H1 (cell line): ENCODE measurements at regions not wholly inside any gene's neighbourhood (a gene's known extent, or its start where the extent isn't known, plus 50 kb on each side); places are given as distances from the start of the nearest gene placed in this dataset.

Experiments used
- CTCF ChIA-PET: fragments of 300-600 bp; sonication (Branson Sonifier 250); formaldehyde crosslinking; loops from one replicate; lab custom pipeline; 2021; ENCODE audit not compliant: partially characterized antibody; lab: Charles Lee
- POLR2A ChIA-PET: fragments of 300-600 bp; sonication (Branson Sonifier 250); formaldehyde crosslinking; loops from one replicate; lab custom pipeline; 2021; ENCODE audit warnings: inconsistent platforms; ENCODE audit not compliant: partially characterized antibody; lab: Charles Lee
- DNase-seq, 2 experiments: peaks; one replicate each; pipeline versions ENCODE4 v3.0.0 to v3.0.0-alpha.2; 2010 to 2022; ENCODE audit warnings: low spot score in 2 of 2, low read depth in 1 of 2, mixed read lengths in 1 of 2
- FAIRE-seq: peaks from 2 replicates; lab custom pipeline; 2011; peaks lifted over from hg19 to GRCh38; lab: Jason Lieb, UNC
- H2AFZ ChIP-seq: 2 replicates; pipeline ENCODE4 v1.8.1; 2012; ENCODE audit warnings: low read length, inconsistent platforms
- H2AK5ac ChIP-seq: 2 replicates; pipeline ENCODE4 v1.6.1; 2013; ENCODE audit warnings: low read depth, low read length
- H2BK120ac ChIP-seq: replicated peaks from 2 replicates; pipeline ENCODE3; 2013; ENCODE audit warnings: low read depth, low read length, inconsistent platforms
- H2BK12ac ChIP-seq: 2 replicates; pipeline ENCODE4 v1.6.1; 2013; ENCODE audit warnings: low read depth, low read length
- H2BK15ac ChIP-seq: 2 replicates; pipeline ENCODE4 v1.6.1; 2013; ENCODE audit warnings: low read length
- H2BK20ac ChIP-seq: 2 replicates; pipeline ENCODE4 v1.6.1; 2013; ENCODE audit warnings: low read length
- H2BK5ac ChIP-seq: 2 replicates; pipeline ENCODE4 v1.6.1; 2013; ENCODE audit warnings: low read depth, low read length
- H3K14ac ChIP-seq: 2 replicates; pipeline ENCODE4 v1.6.1; 2013; ENCODE audit warnings: inconsistent platforms; ENCODE audit not compliant: insufficient read length
- H3K18ac ChIP-seq: 2 replicates; pipeline ENCODE4 v1.6.1; 2013; ENCODE audit warnings: low read length; ENCODE audit errors: extremely low read depth
- H3K23ac ChIP-seq: 2 replicates; pipeline ENCODE4 v1.6.1; 2013; ENCODE audit warnings: inconsistent platforms; ENCODE audit not compliant: insufficient read length
- H3K23me2 ChIP-seq: 2 replicates; pipeline ENCODE4 v1.6.1; 2013; ENCODE audit warnings: low read depth, low read length
- H3K27ac ChIP-seq: 2 replicates; pipeline ENCODE4 v1.6.1; 2011; ENCODE audit warnings: low read depth, low read length, inconsistent platforms
- H3K27me3 ChIP-seq, 4 experiments: replicated peaks in 1 of 4; 1 replicate in 1 of 4; 2 replicates in 3 of 4; pipeline versions ENCODE4 v1.6.1 to v1.8.1; 2011 to 2013; ENCODE audit warnings: low read length in 3 of 4, mild to moderate bottlenecking in 3 of 4, inconsistent platforms in 2 of 4, mixed read lengths in 2 of 4, moderate library complexity in 1 of 4; ENCODE audit not compliant: control insufficient read depth in 3 of 4, insufficient read depth in 3 of 4; ENCODE audit errors: extremely low read depth in 1 of 4
- H3K36me3 ChIP-seq, 4 experiments: 2 replicates each; pipeline versions ENCODE4 v1.6.1 to v1.8.1; 2011 to 2013; ENCODE audit warnings: mild to moderate bottlenecking in 4 of 4, low read length in 3 of 4, moderate library complexity in 2 of 4, control low read depth in 1 of 4, inconsistent platforms in 1 of 4; ENCODE audit not compliant: insufficient read depth in 4 of 4, control insufficient read depth in 2 of 4
- H3K4ac ChIP-seq: replicated peaks from 2 replicates; pipeline ENCODE3; 2013; ENCODE audit warnings: low read length, low read depth, mixed read lengths, inconsistent platforms; ENCODE audit not compliant: insufficient read length
- H3K4me1 ChIP-seq, 4 experiments: replicated peaks in 1 of 4; 1 replicate in 1 of 4; 2 replicates in 3 of 4; pipeline versions ENCODE4 v1.6.1 to v1.8.1; 2011 to 2013; ENCODE audit warnings: low read length in 3 of 4, inconsistent platforms in 2 of 4, mixed read lengths in 1 of 4; ENCODE audit not compliant: insufficient read depth in 4 of 4, control insufficient read depth in 3 of 4
- H3K4me2 ChIP-seq, 2 experiments: 2 replicates each; pipeline versions ENCODE4 v1.6.1 to v1.8.1; 2011 to 2013; ENCODE audit warnings: low read depth in 2 of 2, low read length in 2 of 2, control low read depth in 1 of 2, inconsistent platforms in 1 of 2, mild to moderate bottlenecking in 1 of 2; ENCODE audit not compliant: insufficient read depth in 1 of 2
- H3K4me3 ChIP-seq, 4 experiments: fragments of 200-600, 300-600 bp in 1 of 4; sonication (generic), shearing (Covaris generic), sonication (Bioruptor Twin) in 1 of 4; 2 replicates each; pipeline versions ENCODE4 v1.5.1 to v1.8.1; 2011 to 2016; ENCODE audit warnings: low read length in 4 of 4, low read depth in 3 of 4, control low read depth in 2 of 4, inconsistent platforms in 2 of 4, mild to moderate bottlenecking in 2 of 4, mixed read lengths in 1 of 4, moderate library complexity in 1 of 4; ENCODE audit not compliant: insufficient read depth in 2 of 4; ENCODE audit errors: extremely low read depth in 1 of 4
- H3K56ac ChIP-seq: replicated peaks from 2 replicates; pipeline ENCODE3; 2013; ENCODE audit warnings: low read depth, mild to moderate bottlenecking, mixed read lengths, low read length, inconsistent platforms; ENCODE audit not compliant: insufficient read length
- H3K79me1 ChIP-seq: 2 replicates; pipeline ENCODE4 v1.6.1; 2013; ENCODE audit warnings: low read depth, low read length, control low read depth
- H3K79me2 ChIP-seq, 2 experiments: 2 replicates each; pipeline versions ENCODE4 v1.6.1 to v1.8.1; 2012 to 2013; ENCODE audit warnings: low read length in 2 of 2, mild to moderate bottlenecking in 2 of 2, inconsistent platforms in 1 of 2; ENCODE audit not compliant: insufficient read depth in 2 of 2, control insufficient read depth in 1 of 2
- H3K9ac ChIP-seq, 4 experiments: replicated peaks in 1 of 4; 1 replicate in 1 of 4; 2 replicates in 3 of 4; pipeline versions ENCODE4 v1.6.1 to v1.8.1; 2011 to 2013; ENCODE audit warnings: low read depth in 3 of 4, low read length in 3 of 4, control low read depth in 2 of 4, mild to moderate bottlenecking in 2 of 4, moderate library complexity in 2 of 4, inconsistent platforms in 1 of 4; ENCODE audit errors: extremely low read depth in 1 of 4
- H3K9me3 ChIP-seq, 2 experiments: 2 replicates each; pipeline versions ENCODE4 v1.6.1 to v1.8.1; 2012 to 2013; ENCODE audit warnings: mild to moderate bottlenecking in 2 of 2, moderate library complexity in 2 of 2, control low read depth in 1 of 2, inconsistent platforms in 1 of 2, low read depth in 1 of 2, low read length in 1 of 2, mixed read lengths in 1 of 2; ENCODE audit not compliant: insufficient read depth in 2 of 2
- H4K20me1 ChIP-seq, 2 experiments: replicated peaks in 1 of 2; 2 replicates each; pipeline versions ENCODE3 to v1.8.1; 2011 to 2013; ENCODE audit warnings: inconsistent platforms in 2 of 2, low read length in 2 of 2, mild to moderate bottlenecking in 1 of 2; ENCODE audit not compliant: insufficient read depth in 2 of 2, control insufficient read depth in 1 of 2
- H4K5ac ChIP-seq: 2 replicates; pipeline ENCODE4 v1.6.1; 2013; ENCODE audit warnings: low read length, low read depth, mixed read lengths, inconsistent platforms; ENCODE audit not compliant: insufficient read length
- H4K8ac ChIP-seq: 2 replicates; pipeline ENCODE4 v1.8.0; 2013; ENCODE audit warnings: mild to moderate bottlenecking, moderate library complexity, low read length, inconsistent platforms; ENCODE audit not compliant: insufficient read depth; ENCODE audit errors: extremely low read depth
- H4K91ac ChIP-seq: replicated peaks from 2 replicates; pipeline ENCODE3; 2013; ENCODE audit warnings: low read length, mixed read lengths, inconsistent platforms; ENCODE audit not compliant: insufficient read length
- SP1 ChIP-seq: IDR thresholded peaks from 2 replicates; pipeline ENCODE4 v1.6.1; 2011; ENCODE audit warnings: low read depth, low read length
- WGBS, 2 experiments: shearing (Covaris generic) in 1 of 2; methylation state at CpG; one replicate each; pipeline versions ENCODE4 v1.1.6 to v1.1.7; 2013 to 2015; ENCODE audit warnings: low lambda C conversion rate in 2 of 2, mixed read lengths in 2 of 2, inconsistent platforms in 1 of 2, low coverage in 1 of 2, missing lambda C conversion rate in 1 of 2; ENCODE audit not compliant: insufficient replicate concordance in 2 of 2, insufficient coverage in 1 of 2, insufficient read length in 1 of 2; ENCODE audit errors: extremely low coverage in 1 of 2, missing lambda C conversion rate in 1 of 2; 5-methylcytosine and 5-hydroxymethylcytosine counted together
- TF ChIP-seq, protein P1 (sequence below): IDR thresholded peaks from 2 replicates; pipeline ENCODE4 v1.6.1; 2011; ENCODE audit warnings: low read length, improper control_type of control experiment

DNA sequence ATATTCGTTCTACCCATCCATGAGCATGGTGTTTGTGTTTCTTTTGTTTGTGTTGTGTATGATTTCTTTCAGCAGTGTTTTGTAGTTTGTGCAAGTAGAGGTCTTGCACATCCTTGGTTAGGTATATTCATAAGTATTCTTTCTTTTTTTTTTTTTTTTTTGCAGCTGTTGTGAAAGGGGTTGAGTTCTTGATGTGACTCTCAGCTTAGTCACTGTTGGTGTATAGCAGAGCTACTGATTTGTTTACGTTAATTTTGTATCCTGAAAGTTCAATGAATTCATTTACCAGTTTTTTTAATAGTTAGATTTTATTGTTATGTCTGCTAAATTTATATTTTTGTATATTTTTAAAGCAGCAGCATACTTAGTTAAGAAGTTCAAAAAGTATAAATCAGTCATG, 834.4 kb upstream of the NRXN1 start:
- Histone ChIP-seq H4K91ac (no peak overlapping the region), H3K9ac (no peak overlapping the region), H3K36me3 (no peaks in the 10 kb centered on the region), H3K4me1 (no peaks in the 10 kb centered on the region), H3K14ac (no peak overlapping the region), H3K23me2 (no peaks in the 10 kb centered on the region), H3K4me3 (no peak overlapping the region), H2AFZ (no peak overlapping the region), H2BK20ac (no peak overlapping the region), H3K27me3 (no peaks in the 10 kb centered on the region)
- CTCF ChIA-PET = no interaction called here
- FAIRE-seq = no peak
- TF ChIP-seq, protein P1, sequence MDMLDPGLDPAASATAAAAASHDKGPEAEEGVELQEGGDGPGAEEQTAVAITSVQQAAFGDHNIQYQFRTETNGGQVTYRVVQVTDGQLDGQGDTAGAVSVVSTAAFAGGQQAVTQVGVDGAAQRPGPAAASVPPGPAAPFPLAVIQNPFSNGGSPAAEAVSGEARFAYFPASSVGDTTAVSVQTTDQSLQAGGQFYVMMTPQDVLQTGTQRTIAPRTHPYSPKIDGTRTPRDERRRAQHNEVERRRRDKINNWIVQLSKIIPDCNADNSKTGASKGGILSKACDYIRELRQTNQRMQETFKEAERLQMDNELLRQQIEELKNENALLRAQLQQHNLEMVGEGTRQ = no peak
- TF ChIP-seq SP1 = no peak
- TF ChIP-seq, all 59 proteins: peak for 0
- Histone ChIP-seq H2BK15ac (no peak overlapping the region), H2BK12ac (no peak overlapping the region), H2BK5ac (no peak overlapping the region), H4K8ac (no peak overlapping the region), H3K79me2 (no peaks in the 10 kb centered on the region), H3K4me2 (no peak overlapping the region), H3K79me1 (no peaks in the 10 kb centered on the region), H3K27ac (no peak overlapping the region), H3K56ac (no peak overlapping the region), H2BK120ac (no peak overlapping the region), H3K23ac (no peak overlapping the region), H3K9me3 (no peaks in the 10 kb centered on the region), H4K20me1 (no peaks in the 10 kb centered on the region), H2AK5ac (no peak overlapping the region), H4K5ac (no peak overlapping the region), H3K18ac (no peak overlapping the region), H3K4ac (no peak overlapping the region)
- 93% methylated on average over 2 of the region's 2 CpGs; no CpG with 5 or more reads in 1 of the 2 experiments for WGBS, 2 experiments
- POLR2A ChIA-PET = no interaction called here
- no peak for DNase-seq
